IPS-18a (cell line): ENCODE measurements at regions not wholly inside any gene's neighbourhood (a gene's known extent, or its start where the extent isn't known, plus 50 kb on each side); places are given as distances from the start of the nearest gene placed in this dataset.

Experiments
- H3K27ac ChIP-seq: one replicate; pipeline ENCODE4 v1.5.1; 2013; ENCODE audit warnings: low read length
- H3K27me3 ChIP-seq: one replicate; pipeline ENCODE4 v1.6.1; 2013; ENCODE audit warnings: mild to moderate bottlenecking, low read length; ENCODE audit not compliant: control insufficient read depth, insufficient read depth
- H3K36me3 ChIP-seq: one replicate; pipeline ENCODE4 v1.6.1; 2013; ENCODE audit warnings: low read depth, low read length; ENCODE audit not compliant: control insufficient read depth
- H3K4me1 ChIP-seq: one replicate; pipeline ENCODE4 v1.6.1; 2013; ENCODE audit warnings: low read depth, low read length; ENCODE audit not compliant: control insufficient read depth
- H3K4me3 ChIP-seq: one replicate; pipeline ENCODE4 v1.5.1; 2013; ENCODE audit warnings: low read length
- H3K9ac ChIP-seq: one replicate; pipeline ENCODE4 v1.6.1; 2013; ENCODE audit warnings: mild to moderate bottlenecking, low read length, moderate library complexity
- H3K9me3 ChIP-seq: one replicate; pipeline ENCODE4 v1.6.1; 2013; ENCODE audit warnings: low read depth, low read length; ENCODE audit not compliant: control insufficient read depth

DNA sequence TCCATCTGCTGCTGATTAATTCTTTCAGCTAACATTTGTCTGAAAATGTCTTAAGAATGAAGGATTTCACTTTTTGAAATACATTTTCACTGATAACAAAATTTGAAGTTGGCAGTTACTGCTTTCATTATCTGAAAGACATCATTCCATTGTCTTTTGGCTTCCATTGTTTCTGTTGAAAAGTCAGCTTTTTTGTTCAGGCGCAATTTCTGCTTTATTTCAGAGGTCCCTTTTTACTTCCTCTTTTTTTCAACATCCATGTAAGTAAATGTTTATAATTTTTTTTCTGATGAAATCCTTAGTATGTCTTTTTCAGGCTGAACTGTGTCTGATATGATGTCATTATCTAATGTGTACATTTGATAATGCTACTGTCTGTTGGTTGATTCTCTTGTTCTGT is 184.2 kb downstream of the RND3 start:
- no peaks in the 10 kb centered on the region for H3K4me1 ChIP-seq
- H3K4me3 ChIP-seq, result no peak overlapping the region
- no peaks in the 10 kb centered on the region for H3K27me3 ChIP-seq
- no peak overlapping the region for H3K27ac ChIP-seq
- H3K36me3 ChIP-seq, result no peaks in the 10 kb centered on the region
- H3K9me3 ChIP-seq, result peaks cover 7% of the 10 kb centered on the region
- H3K9ac ChIP-seq, result no peak overlapping the region

DNA sequence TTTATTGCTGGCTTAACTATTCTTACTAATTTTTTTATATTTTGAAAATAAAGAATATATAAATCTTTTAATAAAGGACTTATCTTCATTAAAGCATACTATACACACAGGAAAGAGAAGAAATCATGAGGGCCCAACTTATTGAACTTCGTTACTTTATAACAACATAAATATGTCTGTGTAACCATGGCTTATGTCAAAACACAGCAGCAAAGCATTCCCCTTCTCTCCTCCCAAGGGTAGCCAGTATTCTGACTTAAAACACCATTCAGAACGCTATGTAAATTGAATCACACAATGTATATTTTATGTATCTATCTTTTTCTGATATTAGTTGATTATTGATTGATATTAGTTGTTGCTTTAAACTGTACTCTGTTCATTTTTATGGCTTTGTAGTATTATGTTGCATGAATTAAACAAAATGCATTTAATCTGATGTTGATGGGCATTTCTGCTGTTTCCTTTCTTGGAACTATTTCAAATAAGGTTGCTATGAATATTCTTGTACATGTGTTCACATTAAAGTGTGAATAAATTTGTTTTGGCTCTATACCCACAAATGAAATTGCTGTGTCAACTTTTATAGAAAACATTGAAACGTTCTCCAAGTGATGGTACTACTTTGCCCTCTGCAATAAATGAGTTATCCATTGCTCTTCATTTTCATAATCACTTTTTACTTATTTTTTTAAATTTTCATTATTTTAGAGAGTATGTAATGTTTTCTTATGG is 188.7 kb downstream of the RND3 start:
- no peaks in the 10 kb centered on the region for H3K4me1 ChIP-seq
- H3K27ac ChIP-seq, result no peak overlapping the region
- no peak overlapping the region for H3K4me3 ChIP-seq
- H3K27me3 ChIP-seq, result no peaks in the 10 kb centered on the region
- H3K9me3 ChIP-seq, result peaks cover 7% of the 10 kb centered on the region
- H3K9ac ChIP-seq, result no peak overlapping the region
- no peaks in the 10 kb centered on the region for H3K36me3 ChIP-seq

DNA sequence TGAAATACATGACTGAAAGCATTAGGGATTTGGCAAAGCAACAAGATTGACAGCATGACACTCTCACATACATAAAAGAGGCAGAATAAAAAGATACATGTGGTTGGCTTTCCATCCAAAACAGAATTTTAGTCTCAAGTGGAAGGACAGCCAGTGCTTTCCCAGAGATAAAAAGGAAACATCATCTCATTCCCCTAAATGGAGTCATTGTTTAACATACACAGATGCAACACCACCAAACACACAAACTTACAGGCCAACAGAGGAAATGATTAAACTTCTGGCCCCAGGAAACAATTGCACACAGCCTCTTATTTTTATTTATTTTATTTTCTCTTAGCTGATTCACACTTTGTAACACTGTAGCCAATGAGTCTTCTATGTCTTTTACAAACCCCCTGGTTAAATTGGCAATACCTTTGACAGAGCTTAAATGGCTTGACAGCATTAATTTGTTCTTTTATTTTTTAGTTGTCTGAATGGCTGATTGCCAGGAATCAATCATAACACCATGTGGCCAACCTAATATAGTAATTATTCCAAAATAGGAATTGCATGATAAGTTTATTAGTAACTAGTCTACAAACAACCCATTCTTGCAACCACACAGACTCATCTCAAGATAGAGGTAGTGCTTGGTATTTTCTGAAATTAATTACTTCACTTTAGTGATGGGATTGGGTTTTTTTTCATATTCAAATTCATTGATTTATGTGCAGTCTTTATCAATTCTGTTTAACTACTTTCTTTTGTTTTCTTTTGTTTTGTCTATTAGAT is 190.5 kb downstream of the RND3 start:
- H3K9me3 ChIP-seq, result peaks cover 4% of the 10 kb centered on the region

DNA sequence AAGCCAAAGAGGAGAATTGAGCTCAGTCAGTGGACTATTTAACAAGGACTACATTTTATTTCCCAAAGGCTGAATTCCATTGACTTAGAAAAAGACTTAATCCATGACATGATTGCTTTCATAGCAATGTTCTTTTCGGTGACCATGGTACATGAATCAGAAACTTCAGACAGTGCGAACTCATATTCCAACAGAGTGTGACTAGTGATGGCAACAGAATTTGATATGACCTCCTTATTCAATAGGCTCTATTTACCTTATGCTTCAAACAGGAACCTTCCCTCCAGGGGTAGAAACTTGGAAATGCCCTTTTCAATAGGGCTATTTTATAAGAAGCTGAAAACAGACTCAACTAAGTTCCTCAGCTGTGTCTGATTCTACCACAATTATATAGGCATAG is 191.9 kb downstream of the RND3 start:
- Histone ChIP-seq H3K36me3 (no peaks in the 10 kb centered on the region), H3K27me3 (no peaks in the 10 kb centered on the region), H3K4me3 (no peak overlapping the region), H3K9me3 (peaks cover 4% of the 10 kb centered on the region), H3K4me1 (no peaks in the 10 kb centered on the region), H3K9ac (no peak overlapping the region), H3K27ac (no peak overlapping the region)

More for the DNA sequence above, 190.5 kb downstream of the RND3 start:
- Histone ChIP-seq H3K4me3 (no peak overlapping the region), H3K27ac (no peak overlapping the region), H3K4me1 (no peaks in the 10 kb centered on the region), H3K36me3 (no peaks in the 10 kb centered on the region), H3K27me3 (no peaks in the 10 kb centered on the region), H3K9ac (no peak overlapping the region)

DNA sequence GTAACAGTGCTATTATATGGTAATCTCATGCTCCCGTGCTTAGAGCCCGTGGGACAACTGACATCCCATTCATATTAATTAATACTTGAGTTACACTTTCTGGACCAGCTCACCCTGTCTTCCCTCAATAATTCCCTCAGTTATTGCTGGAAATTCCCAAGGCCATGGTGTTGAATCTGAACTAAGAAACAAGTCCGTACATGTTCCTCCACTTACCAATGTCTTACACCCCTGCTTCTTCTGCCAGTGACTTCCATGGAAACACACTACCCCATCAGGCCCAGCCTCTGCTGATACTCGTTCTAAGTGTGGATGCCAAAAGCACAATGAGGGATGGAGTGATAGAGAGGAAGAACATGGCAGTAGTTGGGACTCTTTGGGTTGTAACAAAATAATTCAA is 193.7 kb downstream of the RND3 start:
- Histone ChIP-seq H3K27me3 (no peaks in the 10 kb centered on the region), H3K27ac (no peak overlapping the region), H3K36me3 (no peaks in the 10 kb centered on the region), H3K4me3 (no peak overlapping the region), H3K9me3 (no peaks in the 10 kb centered on the region), H3K4me1 (no peaks in the 10 kb centered on the region), H3K9ac (no peak overlapping the region)

DNA sequence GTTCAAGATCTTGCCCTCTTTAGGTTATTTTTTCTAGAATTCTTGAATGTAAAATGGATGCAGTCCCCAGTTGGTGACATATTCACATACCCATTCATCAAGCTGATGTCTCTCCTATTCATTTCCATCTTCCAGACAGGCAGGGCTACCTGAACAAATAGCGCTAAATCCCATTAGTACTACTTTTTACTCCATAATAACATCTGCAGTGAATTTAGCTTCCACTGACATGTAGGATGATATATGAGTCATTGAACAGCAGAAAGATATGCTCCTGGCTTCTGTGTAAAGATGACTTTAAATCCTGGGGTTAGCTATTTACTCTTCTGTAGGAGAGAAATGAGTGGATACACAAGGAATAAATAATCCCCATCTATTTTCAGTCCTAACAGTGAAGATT is 194.7 kb downstream of the RND3 start:
- Histone ChIP-seq H3K36me3 (no peaks in the 10 kb centered on the region), H3K4me1 (no peaks in the 10 kb centered on the region), H3K27me3 (no peaks in the 10 kb centered on the region), H3K4me3 (no peak overlapping the region), H3K9ac (no peak overlapping the region), H3K27ac (no peak overlapping the region), H3K9me3 (no peaks in the 10 kb centered on the region)

DNA sequence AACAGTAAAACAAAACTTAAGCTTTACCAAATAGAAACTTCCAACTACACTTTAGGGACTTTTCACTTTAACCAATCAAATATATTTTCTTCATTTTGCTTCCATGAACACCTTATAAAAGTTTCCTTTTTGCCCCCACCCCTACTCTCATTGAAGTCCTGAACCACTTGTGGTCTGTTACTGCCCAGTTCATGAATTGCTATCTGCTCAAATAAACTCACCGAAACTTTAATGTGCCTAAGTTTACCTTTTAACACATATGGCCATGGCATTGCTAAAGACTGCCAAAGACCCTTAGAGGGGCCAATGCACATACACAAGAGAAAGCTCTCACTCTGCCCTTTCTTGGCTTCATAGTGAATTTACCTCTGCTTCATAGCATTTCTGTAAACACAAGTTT is 195.3 kb downstream of the RND3 start:
- no peaks in the 10 kb centered on the region for H3K36me3 ChIP-seq
- no peak overlapping the region for H3K9ac ChIP-seq
- H3K27me3 ChIP-seq, result no peaks in the 10 kb centered on the region
- no peaks in the 10 kb centered on the region for H3K9me3 ChIP-seq
- no peaks in the 10 kb centered on the region for H3K4me1 ChIP-seq
- H3K4me3 ChIP-seq, result no peak overlapping the region
- H3K27ac ChIP-seq, result no peak overlapping the region

DNA sequence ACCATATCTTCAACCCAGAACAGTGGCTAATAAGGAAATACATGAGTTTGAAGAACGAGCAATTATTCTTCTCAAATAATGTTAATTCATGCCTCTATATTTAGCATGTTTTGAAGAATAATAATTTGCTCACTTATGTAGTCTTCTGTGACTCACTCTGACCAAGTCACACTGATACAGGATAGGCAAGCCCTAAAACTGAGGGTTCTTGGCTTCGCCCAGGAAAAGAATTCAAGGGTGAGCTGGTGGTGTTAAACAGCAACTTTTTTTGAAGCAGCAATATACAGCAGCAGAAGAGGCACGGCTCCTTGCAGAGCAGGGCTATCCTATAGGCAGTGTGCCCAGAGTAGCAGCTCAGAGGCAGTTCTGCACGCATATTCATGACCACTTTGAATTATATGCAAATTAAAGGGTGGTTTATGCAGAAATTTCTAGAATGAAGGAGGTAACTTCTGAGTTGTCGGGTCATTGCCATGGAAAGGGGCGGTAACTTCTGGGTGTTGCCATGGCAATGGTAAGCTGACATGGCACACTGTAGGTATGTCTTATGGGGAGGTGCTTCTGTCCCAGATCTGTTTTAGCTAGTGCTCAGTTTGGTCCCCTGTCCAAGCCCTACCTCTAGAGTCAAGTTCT is 200.6 kb downstream of the RND3 start:
- Histone ChIP-seq H3K9ac (no peak overlapping the region), H3K4me3 (no peak overlapping the region), H3K4me1 (peaks cover 3% of the 10 kb centered on the region), H3K9me3 (no peaks in the 10 kb centered on the region), H3K27me3 (no peaks in the 10 kb centered on the region), H3K27ac (no peak overlapping the region), H3K36me3 (no peaks in the 10 kb centered on the region)

DNA sequence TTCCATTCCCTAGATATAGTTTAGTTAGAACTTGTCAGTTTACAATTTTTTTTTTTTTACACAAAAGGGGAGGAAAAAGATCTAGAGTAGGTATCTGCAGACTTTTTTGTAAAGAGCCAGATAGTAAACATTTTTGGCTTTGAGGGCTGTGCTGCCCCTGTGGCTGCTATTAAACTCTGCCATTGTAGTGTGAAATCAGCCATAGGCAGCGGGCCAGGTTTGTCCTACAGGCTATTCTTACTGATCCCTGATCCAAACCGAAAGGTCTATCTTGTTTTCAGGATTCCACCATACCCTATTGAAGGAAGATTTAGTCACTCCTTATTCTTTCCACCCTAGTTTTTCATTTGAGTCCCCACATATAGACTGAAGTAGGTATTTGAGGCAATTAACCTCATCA is 203.4 kb downstream of the RND3 start:
- Histone ChIP-seq H3K27ac (no peak overlapping the region), H3K9ac (no peak overlapping the region), H3K4me1 (peaks cover 3% of the 10 kb centered on the region), H3K4me3 (no peak overlapping the region), H3K27me3 (no peaks in the 10 kb centered on the region), H3K9me3 (no peaks in the 10 kb centered on the region), H3K36me3 (no peaks in the 10 kb centered on the region)

DNA sequence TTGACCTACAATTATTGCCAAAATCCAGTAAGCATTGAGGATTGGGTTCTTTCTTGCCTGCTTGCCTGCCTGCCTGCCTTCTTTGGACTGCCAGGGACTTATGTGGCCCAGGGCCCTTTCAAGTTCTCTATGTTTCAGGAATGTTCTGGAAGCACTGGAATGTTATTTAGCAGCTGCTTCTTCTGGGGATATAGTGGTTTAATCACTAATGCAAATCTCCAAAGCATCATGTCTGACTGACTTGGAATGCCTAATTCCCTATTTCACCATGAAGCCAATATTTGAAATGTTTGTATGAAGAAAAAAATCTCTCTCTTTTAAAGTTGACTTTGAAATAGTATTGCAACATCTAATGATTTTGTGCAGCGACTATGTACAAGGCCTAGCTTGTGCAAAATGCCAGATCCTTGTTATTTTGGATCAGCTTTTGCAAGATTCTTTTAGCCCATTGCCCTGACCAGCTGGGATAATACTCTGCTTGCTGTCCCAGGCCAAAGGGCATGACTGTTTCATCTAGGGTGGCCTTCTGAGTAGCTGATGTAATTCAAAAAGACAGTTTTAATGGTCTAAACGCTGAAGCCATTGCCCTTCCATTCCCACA is 204.6 kb downstream of the RND3 start:
- no peak overlapping the region for H3K9ac ChIP-seq
- no peak overlapping the region for H3K27ac ChIP-seq
- H3K36me3 ChIP-seq, result no peaks in the 10 kb centered on the region
- no peaks in the 10 kb centered on the region for H3K9me3 ChIP-seq
- H3K4me3 ChIP-seq, result no peak overlapping the region
- H3K4me1 ChIP-seq, result peaks cover 3% of the 10 kb centered on the region
- no peaks in the 10 kb centered on the region for H3K27me3 ChIP-seq

DNA sequence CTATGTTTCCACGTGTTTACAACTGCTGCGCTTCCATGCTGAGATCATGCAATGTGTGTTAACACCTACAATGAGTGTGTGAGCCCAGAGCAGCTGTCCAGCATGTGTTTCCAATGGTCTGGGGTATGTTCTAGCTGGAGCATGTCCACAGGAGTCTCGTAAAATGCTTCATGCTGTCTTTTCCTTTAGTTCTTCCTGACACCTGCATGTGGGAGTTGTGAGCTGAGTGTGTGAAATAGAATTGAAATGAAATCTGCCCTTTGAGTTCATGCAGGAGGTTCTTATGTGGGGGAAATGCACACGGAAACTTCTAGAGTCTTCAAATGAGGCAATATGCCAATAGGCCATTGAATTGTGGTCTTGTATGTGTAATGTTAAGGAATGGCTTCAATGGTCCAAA is 205.1 kb downstream of the RND3 start:
- no peak overlapping the region for H3K9ac ChIP-seq
- H3K36me3 ChIP-seq, result no peaks in the 10 kb centered on the region
- H3K4me1 ChIP-seq, result peaks cover 3% of the 10 kb centered on the region
- peaks cover 2% of the 10 kb centered on the region for H3K9me3 ChIP-seq
- no peak overlapping the region for H3K4me3 ChIP-seq
- H3K27ac ChIP-seq, result no peak overlapping the region
- no peaks in the 10 kb centered on the region for H3K27me3 ChIP-seq
